OCI-LY3 (cell line): ENCODE measurements at regions not wholly inside any gene's neighbourhood (a gene's known extent, or its start where the extent isn't known, plus 50 kb on each side); places are given as distances from the start of the nearest gene placed in this dataset.

ENCODE experiments used
- H2AFZ ChIP-seq: fragments of 200-600, 300-600 bp; shearing (Covaris generic); 2 replicates; pipeline ENCODE4 v1.6.0; 2014; ENCODE audit warnings: antibody characterized with exemption, low read depth, low read length
- H3K27ac ChIP-seq: fragments of 200-600, 300-600 bp; sonication (generic); 2 replicates; pipeline ENCODE4 v1.5.1; 2014; ENCODE audit warnings: mild to moderate bottlenecking, low read length, moderate library complexity, mixed read lengths
- H3K27me3 ChIP-seq: fragments of 200-600, 300-600 bp; sonication (generic); 2 replicates; pipeline ENCODE4 v1.6.1; 2014; ENCODE audit warnings: low read depth, low read length, mixed read lengths
- H3K36me3 ChIP-seq: fragments of 200-600, 300-600 bp; sonication (generic); replicated peaks from 2 replicates; pipeline ENCODE3; 2014; ENCODE audit warnings: low read depth, low read length, mixed read lengths
- H3K4me1 ChIP-seq: fragments of 300-600, 200-600 bp; sonication (generic); 2 replicates; pipeline ENCODE4 v1.6.1; 2014; ENCODE audit warnings: low read length, mixed read lengths
- H3K4me2 ChIP-seq: fragments of 200-600, 300-600 bp; sonication (generic); 2 replicates; pipeline ENCODE4 v1.6.1; 2014; ENCODE audit warnings: low read length, mixed read lengths
- H3K4me3 ChIP-seq: fragments of 300-600, 200-600 bp; sonication (generic); 2 replicates; pipeline ENCODE4 v1.5.1; 2014; ENCODE audit warnings: antibody characterized with exemption, mild to moderate bottlenecking, low read length, moderate library complexity
- H3K79me2 ChIP-seq: fragments of 300-600, 200-600 bp; shearing (Covaris generic); 2 replicates; pipeline ENCODE4 v1.6.1; 2014; ENCODE audit warnings: mild to moderate bottlenecking, low read length, mixed read lengths
- H3K9ac ChIP-seq: fragments of 300-600, 200-600 bp; shearing (Covaris generic); 2 replicates; pipeline ENCODE4 v1.6.0; 2014; ENCODE audit warnings: mild to moderate bottlenecking, low read length, moderate library complexity
- H3K9me3 ChIP-seq: fragments of 200-600, 300-600 bp; shearing (Covaris generic); 2 replicates; pipeline ENCODE4 v1.6.1; 2014; ENCODE audit warnings: low read length, mixed read lengths; ENCODE audit not compliant: insufficient read depth
- H4K20me1 ChIP-seq: fragments of 200-600, 300-600 bp; sonication (generic); 2 replicates; pipeline ENCODE4 v1.6.1; 2016; ENCODE audit warnings: low read length, mixed read lengths; ENCODE audit not compliant: insufficient read depth
- EZH2phosphoT487 ChIP-seq: fragments of 200-600 bp; shearing (Covaris generic); IDR thresholded peaks from 2 replicates; pipeline ENCODE4 v1.6.1; 2018; ENCODE audit warnings: antibody characterized with exemption, mixed run types, low read depth
- TF ChIP-seq, protein P1 (sequence below): fragments of 200-600, 300-600 bp; sonication (generic); IDR thresholded peaks from 2 replicates; pipeline ENCODE4 v1.5.1; 2014; ENCODE audit warnings: antibody characterized with exemption, low read length, low read depth

- H3K9ac ChIP-seq: no peak overlapping the region
- no peaks in the 10 kb centered on the region for H3K9me3 ChIP-seq
- no peaks in the 10 kb centered on the region for H3K4me1 ChIP-seq
- no peaks in the 10 kb centered on the region for H3K79me2 ChIP-seq
- no peaks in the 10 kb centered on the region for H3K36me3 ChIP-seq
- no peak overlapping the region for H3K4me3 ChIP-seq
- H4K20me1 ChIP-seq: no peaks in the 10 kb centered on the region
- H2AFZ ChIP-seq: no peak overlapping the region
- H3K27ac ChIP-seq: no peak overlapping the region
- H3K27me3 ChIP-seq: no peaks in the 10 kb centered on the region
- TF ChIP-seq EZH2phosphoT487: no peak
- TF ChIP-seq, protein P1, sequence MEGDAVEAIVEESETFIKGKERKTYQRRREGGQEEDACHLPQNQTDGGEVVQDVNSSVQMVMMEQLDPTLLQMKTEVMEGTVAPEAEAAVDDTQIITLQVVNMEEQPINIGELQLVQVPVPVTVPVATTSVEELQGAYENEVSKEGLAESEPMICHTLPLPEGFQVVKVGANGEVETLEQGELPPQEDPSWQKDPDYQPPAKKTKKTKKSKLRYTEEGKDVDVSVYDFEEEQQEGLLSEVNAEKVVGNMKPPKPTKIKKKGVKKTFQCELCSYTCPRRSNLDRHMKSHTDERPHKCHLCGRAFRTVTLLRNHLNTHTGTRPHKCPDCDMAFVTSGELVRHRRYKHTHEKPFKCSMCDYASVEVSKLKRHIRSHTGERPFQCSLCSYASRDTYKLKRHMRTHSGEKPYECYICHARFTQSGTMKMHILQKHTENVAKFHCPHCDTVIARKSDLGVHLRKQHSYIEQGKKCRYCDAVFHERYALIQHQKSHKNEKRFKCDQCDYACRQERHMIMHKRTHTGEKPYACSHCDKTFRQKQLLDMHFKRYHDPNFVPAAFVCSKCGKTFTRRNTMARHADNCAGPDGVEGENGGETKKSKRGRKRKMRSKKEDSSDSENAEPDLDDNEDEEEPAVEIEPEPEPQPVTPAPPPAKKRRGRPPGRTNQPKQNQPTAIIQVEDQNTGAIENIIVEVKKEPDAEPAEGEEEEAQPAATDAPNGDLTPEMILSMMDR: no peak
- no peak overlapping the region for H3K4me2 ChIP-seq
Observed at GRCh38 chr1:59089922-59090457, 206.9 kb upstream of the FGGY start.

- Histone ChIP-seq H3K4me3 (no peak overlapping the region), H2AFZ (no peak overlapping the region), H3K36me3 (no peaks in the 10 kb centered on the region), H4K20me1 (no peaks in the 10 kb centered on the region), H3K27ac (no peak overlapping the region), H3K4me1 (no peaks in the 10 kb centered on the region), H3K9me3 (no peaks in the 10 kb centered on the region), H3K27me3 (no peaks in the 10 kb centered on the region), H3K9ac (no peak overlapping the region), H3K4me2 (no peak overlapping the region), H3K79me2 (no peaks in the 10 kb centered on the region)
- no peak for TF ChIP-seq EZH2phosphoT487
- TF ChIP-seq, protein P1: no peak
Observed at GRCh38 chr1:59092126-59092525, 204.8 kb upstream of the FGGY start.

DNA sequence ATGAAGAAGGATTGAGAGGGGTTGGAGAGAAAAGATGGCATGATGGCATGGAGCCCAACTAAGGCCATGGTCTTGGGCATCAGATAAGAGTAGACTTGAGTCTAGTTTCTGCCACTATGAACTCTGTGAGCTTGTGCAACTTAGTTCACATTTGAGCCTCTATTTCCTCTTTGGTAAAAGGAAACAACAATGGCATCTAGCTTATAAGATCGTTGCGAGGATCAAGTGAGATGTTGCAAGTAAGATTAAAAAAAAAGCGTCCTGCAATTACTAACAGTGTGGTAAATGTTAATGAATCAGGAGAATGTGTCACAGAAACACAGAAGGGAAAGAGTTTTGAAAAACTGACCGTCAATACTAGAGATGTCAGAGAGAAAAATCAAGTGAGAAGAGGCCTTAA lies 202.9 kb upstream of the FGGY start:
- Histone ChIP-seq H3K9me3 (no peaks in the 10 kb centered on the region), H3K4me3 (no peak overlapping the region), H2AFZ (no peak overlapping the region), H3K4me2 (no peak overlapping the region), H3K36me3 (no peaks in the 10 kb centered on the region), H3K27ac (no peak overlapping the region), H4K20me1 (no peaks in the 10 kb centered on the region), H3K79me2 (no peaks in the 10 kb centered on the region), H3K4me1 (no peaks in the 10 kb centered on the region), H3K9ac (no peak overlapping the region), H3K27me3 (no peaks in the 10 kb centered on the region)
- TF ChIP-seq, protein P1: no peak
- TF ChIP-seq EZH2phosphoT487: no peak

GRCh38 chr1:59096501-59096900 lies 200.4 kb upstream of the FGGY start:
- H2AFZ ChIP-seq: no peak overlapping the region
- no peaks in the 10 kb centered on the region for H3K4me1 ChIP-seq
- no peak for TF ChIP-seq EZH2phosphoT487
- TF ChIP-seq, protein P1: no peak
- H3K4me2 ChIP-seq: no peak overlapping the region
- no peaks in the 10 kb centered on the region for H3K79me2 ChIP-seq
- H3K36me3 ChIP-seq: no peaks in the 10 kb centered on the region
- no peaks in the 10 kb centered on the region for H3K27me3 ChIP-seq
- H3K27ac ChIP-seq: no peak overlapping the region
- no peak overlapping the region for H3K9ac ChIP-seq
- H3K9me3 ChIP-seq: no peaks in the 10 kb centered on the region
- no peak overlapping the region for H3K4me3 ChIP-seq
- H4K20me1 ChIP-seq: no peaks in the 10 kb centered on the region
